ENCODE measurements at regions not wholly inside any gene's neighbourhood (a gene's known extent, or its start where the extent isn't known, plus 50 kb on each side); places are given as distances from the start of the nearest gene placed in this dataset.

DNA sequence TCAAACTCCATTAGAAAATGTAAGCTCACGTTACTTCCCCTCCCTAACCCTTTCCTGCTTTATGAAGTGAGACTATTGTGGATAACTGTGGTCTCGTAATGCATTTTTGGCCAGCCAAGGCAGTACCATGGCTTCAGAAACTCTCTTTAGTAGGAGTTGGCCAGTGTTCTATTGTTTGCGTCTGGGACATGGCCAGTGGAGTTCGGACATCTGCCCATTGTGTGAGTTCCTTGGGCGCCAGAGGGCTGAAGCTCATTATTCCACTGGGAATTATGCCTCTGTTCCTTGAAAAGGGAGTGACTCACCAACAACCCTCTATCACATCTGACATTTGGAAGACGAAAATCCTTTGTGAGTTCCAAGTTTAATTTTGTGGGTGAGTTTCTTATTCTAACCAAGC is 319.5 kb upstream of the SOX9 start (continued):
- no peak for TF ChIP-seq ATF3 (IDR thresholded peaks at IDR 0.05; ENCODE audit: insufficient read depth, low read depth, low read length)
